CD4-positive, alpha-beta T cell treated with Interleukin-4 for 1 hour (primary cell): ENCODE measurements at regions not wholly inside any gene's neighbourhood (a gene's known extent, or its start where the extent isn't known, plus 50 kb on each side); places are given as distances from the start of the nearest gene placed in this dataset.
"Not testable (repeated sequence)": the region's sequence is repeated elsewhere in the genome, so short reads cannot be mapped to it uniquely, and the experiment has no call there.

Experiments used
- DNase-seq, 2 donors: peaks; one replicate each; pipeline ENCODE4 v3.0.0-alpha.2; 2020 to 2022

- DNase-seq: no peak
Measured at GRCh38 chr5:138702166-138703077, 50.8 kb upstream of the CTNNA1 start.

- DNase-seq: no peak
Measured at GRCh38 chr5:138701678-138702077, 51.5 kb upstream of the CTNNA1 start.

GRCh38 chr5:138700581-138701362, 52.5 kb upstream of the CTNNA1 start:
- no peak for DNase-seq

GRCh38 chr5:138699482-138699881, 53.7 kb upstream of the CTNNA1 start:
- DNase-seq: no peak

GRCh38 chr5:138698713-138699112, 54.5 kb upstream of the CTNNA1 start:
- no peak for DNase-seq

GRCh38 chr5:138697720-138698360, 55.4 kb upstream of the CTNNA1 start:
- DNase-seq: no peak

GRCh38 chr5:138696501-138696900, 56.7 kb upstream of the CTNNA1 start:
- no peak for DNase-seq

GRCh38 chr5:138695781-138696180, 57.4 kb upstream of the CTNNA1 start:
- no peak for DNase-seq

- no peak for DNase-seq
Measured at GRCh38 chr5:138694146-138694545, 59.1 kb upstream of the CTNNA1 start.

- DNase-seq: no peak
Measured at GRCh38 chr5:138692370-138692769, 60.9 kb upstream of the CTNNA1 start.

- DNase-seq: no peak
Measured at GRCh38 chr5:138686668-138687067, 66.6 kb upstream of the CTNNA1 start.

- no peak for DNase-seq
Measured at GRCh38 chr5:138685193-138685745, 68.0 kb upstream of the CTNNA1 start.

- DNase-seq: not testable (repeated sequence)
Measured at GRCh38 chr5:138682462-138682861, 70.8 kb upstream of the CTNNA1 start.

GRCh38 chr5:138678826-138679225, 74.4 kb upstream of the CTNNA1 start:
- DNase-seq: not testable (repeated sequence)

- DNase-seq: no peak
Measured at GRCh38 chr5:138677782-138678181, 75.4 kb upstream of the CTNNA1 start.

GRCh38 chr5:138676556-138677193, 76.5 kb upstream of the CTNNA1 start:
- no peak for DNase-seq

- no peak for DNase-seq
Measured at GRCh38 chr5:138676002-138676401, 77.2 kb upstream of the CTNNA1 start.

GRCh38 chr5:138668451-138669380, 84.5 kb upstream of the CTNNA1 start:
- DNase-seq: peak; percentile 39 to 61

- DNase-seq: not testable (repeated sequence)
Measured at GRCh38 chr5:138667782-138668331, 85.4 kb upstream of the CTNNA1 start.

GRCh38 chr5:138666226-138666742, 86.9 kb upstream of the CTNNA1 start:
- DNase-seq: no peak

- DNase-seq: no peak
Measured at GRCh38 chr5:138665261-138665660, 88.0 kb upstream of the CTNNA1 start.
